HPDE6-E6E7 (cell line): ENCODE measurements at regions not wholly inside any gene's neighbourhood (a gene's known extent, or its start where the extent isn't known, plus 50 kb on each side); places are given as distances from the start of the nearest gene placed in this dataset.

Source experiments
- DNase-seq: peaks from one replicate; pipeline ENCODE4 v3.0.0; 2011; ENCODE audit warnings: missing footprints; ENCODE audit errors: extremely low spot score

DNA sequence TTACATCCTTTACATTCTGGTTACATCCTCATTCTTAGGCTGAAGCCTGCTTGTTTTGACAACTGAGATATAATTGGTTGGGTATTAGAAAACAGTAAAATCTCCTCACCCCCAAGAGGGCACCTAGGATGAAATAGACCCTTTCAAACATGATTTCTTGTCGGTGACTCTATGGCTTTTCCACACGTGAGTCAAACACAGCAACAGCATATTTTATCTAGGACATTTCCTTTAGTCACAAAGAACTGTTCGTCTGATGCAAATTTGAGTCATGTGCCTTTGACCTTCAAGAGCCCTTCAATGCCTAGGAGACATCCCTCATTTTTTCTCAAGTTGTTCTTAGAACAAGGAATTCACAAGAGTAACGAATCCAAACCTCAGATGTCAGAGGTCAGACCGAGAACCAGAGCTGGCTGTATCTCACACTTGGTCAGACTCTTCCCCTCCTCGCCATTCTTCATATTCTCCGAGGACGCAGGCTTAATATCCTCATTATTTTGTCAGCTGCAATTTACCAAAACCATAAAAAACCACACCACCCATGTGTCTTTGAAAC, 60.5 kb upstream of the ALKAL2 start:
- DNase-seq, result no peak

DNA sequence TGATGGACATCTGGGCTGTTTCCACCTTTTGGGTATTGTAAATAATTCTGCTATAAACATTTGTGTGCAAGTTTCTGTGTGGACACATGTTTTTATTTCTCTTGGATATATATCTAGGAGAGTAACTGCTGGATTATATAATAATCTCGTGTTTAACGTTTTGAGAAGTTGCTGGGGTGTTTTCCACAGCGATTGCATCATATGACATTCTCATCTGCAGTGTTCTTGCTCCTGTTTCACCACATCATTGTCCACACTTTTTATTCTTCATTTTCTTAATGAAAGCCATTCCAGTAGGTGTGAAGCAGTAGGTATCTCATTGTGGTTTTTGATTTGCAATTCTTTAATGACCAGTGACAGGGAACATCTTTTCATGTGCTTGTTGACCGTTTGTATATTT, 56.9 kb upstream of the ALKAL2 start:
- DNase-seq, result no peak

DNA sequence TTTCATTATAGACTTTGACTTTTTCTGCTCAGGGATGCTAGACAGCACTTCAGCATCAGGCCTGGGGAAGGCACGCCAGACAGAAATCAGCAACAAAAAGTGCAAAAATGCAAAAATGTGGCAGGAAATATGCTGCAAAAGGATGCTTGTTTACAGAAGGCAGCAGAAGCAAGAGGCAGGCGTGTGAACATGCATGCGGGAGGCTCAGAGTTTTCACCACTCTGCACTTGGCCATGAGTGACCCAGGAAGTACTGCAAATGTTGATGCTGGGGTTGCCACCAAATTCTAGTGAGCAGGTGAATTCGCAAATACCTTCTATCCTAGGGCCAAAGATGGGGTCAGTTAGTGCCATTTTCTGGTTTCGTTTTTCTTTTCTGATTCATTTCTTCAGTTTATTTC, 55.5 kb upstream of the ALKAL2 start:
- DNase-seq, result no peak

DNA sequence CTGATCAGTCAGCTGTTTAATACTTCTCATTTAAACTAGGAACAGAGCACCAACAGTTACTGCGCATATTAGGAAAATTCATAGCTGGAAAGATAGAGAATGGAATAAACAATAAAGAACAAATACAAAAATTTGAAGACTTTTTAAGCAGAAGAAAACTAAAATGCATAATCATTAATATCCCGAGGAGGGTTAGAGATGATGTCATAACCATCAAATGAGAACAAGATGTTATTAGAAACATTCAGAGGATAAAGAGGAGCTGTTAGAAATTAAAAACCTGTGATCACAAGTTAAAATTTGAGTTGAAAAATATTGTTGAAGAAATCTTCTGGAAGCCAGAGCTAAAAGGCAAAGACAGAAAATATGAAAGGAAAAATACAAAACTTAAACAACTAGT, 54.0 kb upstream of the ALKAL2 start:
- DNase-seq, result no peak

DNA sequence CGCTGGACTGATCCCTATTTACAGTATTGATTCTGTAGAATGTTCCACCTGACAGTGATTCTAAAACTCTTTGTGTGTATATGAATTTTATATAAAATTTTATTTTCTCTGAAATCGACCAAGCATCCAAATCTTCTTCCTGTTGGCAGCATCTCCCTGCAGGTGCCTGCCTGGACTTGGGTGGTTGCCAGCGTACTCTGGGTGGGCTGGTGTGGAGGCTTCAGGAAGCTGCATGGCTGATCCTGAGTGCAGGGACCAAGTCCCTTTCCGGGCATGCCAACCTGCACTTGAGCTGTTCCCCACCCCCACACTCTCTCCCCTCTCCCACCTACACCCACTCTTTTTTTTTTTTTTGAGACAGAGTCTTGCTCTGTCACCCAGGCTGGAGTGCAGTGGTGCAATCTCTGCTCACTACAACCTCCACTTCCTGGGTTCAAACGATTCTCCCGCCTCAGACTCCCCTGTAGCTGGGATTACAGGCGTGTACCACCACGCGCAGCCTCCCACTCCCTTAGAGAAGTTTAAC, 53.2 kb upstream of the ALKAL2 start:
- DNase-seq, result no peak
